ENCODE measurements at regions not wholly inside any gene's neighbourhood (a gene's known extent, or its start where the extent isn't known, plus 50 kb on each side); places are given as distances from the start of the nearest gene placed in this dataset.

- DNase-seq (no peak), ATAC-seq (ENCODE audit: insufficient read depth, low read depth) (no peak)
- TF ChIP-seq EZH2 (IDR thresholded peaks at IDR 0.05; ENCODE audit: borderline replicate concordance, low read depth, low read length, severe bottlenecking), result no peak
- no peak for TF ChIP-seq CTCF (IDR thresholded peaks at IDR 0.05; ENCODE audit: borderline replicate concordance, extremely low read depth, low read length, poor library complexity, severe bottlenecking)
- no peak overlapping the region for H2AFZ ChIP-seq (ENCODE audit: low read depth, low read length)
- H3K4me1 ChIP-seq (ENCODE audit: insufficient read depth, low read length), result no peaks in the 10 kb centered on the region
- H4K20me1 ChIP-seq (ENCODE audit: insufficient read depth, low read length), result no peaks in the 10 kb centered on the region
- no peaks in the 10 kb centered on the region for H3K9me3 ChIP-seq (ENCODE audit: insufficient read depth, low read length, severe bottlenecking)
- no peak overlapping the region for H3K9ac ChIP-seq (ENCODE audit: low read depth, low read length)
- no peaks in the 10 kb centered on the region for H3K27me3 ChIP-seq (ENCODE audit: insufficient read depth, low read length, poor library complexity)
- H3K27ac ChIP-seq (ENCODE audit: low read length), result no peak overlapping the region
- H3K4me2 ChIP-seq (ENCODE audit: insufficient read depth, low read length), result no peak overlapping the region
- H3K79me2 ChIP-seq (ENCODE audit: insufficient read depth, low read length), result no peaks in the 10 kb centered on the region
- no peaks in the 10 kb centered on the region for H3K36me3 ChIP-seq (ENCODE audit: insufficient read depth, low read length)
- H3K4me3 ChIP-seq (ENCODE audit: low read depth in 1 of 2, low read length in 2 of 2), result no peak overlapping the region
These were observed 440.0 kb downstream of the RFC3 start for GRCh38 chr13:34257966-34258365.

GRCh38 chr13:34258646-34259386 lies 440.9 kb downstream of the RFC3 start:
- no peak for TF ChIP-seq CTCF (IDR thresholded peaks at IDR 0.05; ENCODE audit: borderline replicate concordance, extremely low read depth, low read length, poor library complexity, severe bottlenecking)
- no peak for TF ChIP-seq EZH2 (IDR thresholded peaks at IDR 0.05; ENCODE audit: borderline replicate concordance, low read depth, low read length, severe bottlenecking)
- Histone ChIP-seq H3K27me3 (ENCODE audit: insufficient read depth, low read length, poor library complexity) (no peaks in the 10 kb centered on the region), H3K4me1 (ENCODE audit: insufficient read depth, low read length) (no peaks in the 10 kb centered on the region), H3K27ac (ENCODE audit: low read length) (no peak overlapping the region), H2AFZ (ENCODE audit: low read depth, low read length) (no peak overlapping the region), H3K79me2 (ENCODE audit: insufficient read depth, low read length) (no peaks in the 10 kb centered on the region), H3K4me3 (ENCODE audit: low read depth in 1 of 2, low read length in 2 of 2) (no peak overlapping the region), H3K9me3 (ENCODE audit: insufficient read depth, low read length, severe bottlenecking) (no peaks in the 10 kb centered on the region), H3K4me2 (ENCODE audit: insufficient read depth, low read length) (no peak overlapping the region), H4K20me1 (ENCODE audit: insufficient read depth, low read length) (no peaks in the 10 kb centered on the region), H3K9ac (ENCODE audit: low read depth, low read length) (no peak overlapping the region), H3K36me3 (ENCODE audit: insufficient read depth, low read length) (no peaks in the 10 kb centered on the region)
- ATAC-seq (ENCODE audit: insufficient read depth, low read depth), result no peak
- no peak for DNase-seq

GRCh38 chr13:34263681-34264080 lies 445.7 kb downstream of the RFC3 start:
- Histone ChIP-seq H3K9ac (ENCODE audit: low read depth, low read length) (no peak overlapping the region), H3K4me3 (ENCODE audit: low read depth in 1 of 2, low read length in 2 of 2) (no peak overlapping the region), H2AFZ (ENCODE audit: low read depth, low read length) (no peak overlapping the region), H3K27me3 (ENCODE audit: insufficient read depth, low read length, poor library complexity) (no peaks in the 10 kb centered on the region), H3K36me3 (ENCODE audit: insufficient read depth, low read length) (no peaks in the 10 kb centered on the region), H3K27ac (ENCODE audit: low read length) (no peak overlapping the region), H3K4me1 (ENCODE audit: insufficient read depth, low read length) (no peaks in the 10 kb centered on the region), H3K4me2 (ENCODE audit: insufficient read depth, low read length) (no peak overlapping the region), H3K9me3 (ENCODE audit: insufficient read depth, low read length, severe bottlenecking) (no peaks in the 10 kb centered on the region), H4K20me1 (ENCODE audit: insufficient read depth, low read length) (no peaks in the 10 kb centered on the region), H3K79me2 (ENCODE audit: insufficient read depth, low read length) (no peaks in the 10 kb centered on the region)
- no peak for DNase-seq
- ATAC-seq (ENCODE audit: insufficient read depth, low read depth), result no peak
- TF ChIP-seq EZH2 (IDR thresholded peaks at IDR 0.05; ENCODE audit: borderline replicate concordance, low read depth, low read length, severe bottlenecking) (no peak), CTCF (IDR thresholded peaks at IDR 0.05; ENCODE audit: borderline replicate concordance, extremely low read depth, low read length, poor library complexity, severe bottlenecking) (no peak)

Measured in DND-41 (cell line).